Activated T-helper 9 cell treated with anti-CD3 and anti-CD28 coated beads, Interleukin-2, amount 50 U/mL, for 16 hours (primary cell): ENCODE measurements at regions not wholly inside any gene's neighbourhood (a gene's known extent, or its start where the extent isn't known, plus 50 kb on each side); places are given as distances from the start of the nearest gene placed in this dataset.

ENCODE experiments used
- DNase-seq: peaks from one replicate; pipeline ENCODE4 v3.0.0-alpha.2; 2020; ENCODE audit warnings: low read depth

DNA sequence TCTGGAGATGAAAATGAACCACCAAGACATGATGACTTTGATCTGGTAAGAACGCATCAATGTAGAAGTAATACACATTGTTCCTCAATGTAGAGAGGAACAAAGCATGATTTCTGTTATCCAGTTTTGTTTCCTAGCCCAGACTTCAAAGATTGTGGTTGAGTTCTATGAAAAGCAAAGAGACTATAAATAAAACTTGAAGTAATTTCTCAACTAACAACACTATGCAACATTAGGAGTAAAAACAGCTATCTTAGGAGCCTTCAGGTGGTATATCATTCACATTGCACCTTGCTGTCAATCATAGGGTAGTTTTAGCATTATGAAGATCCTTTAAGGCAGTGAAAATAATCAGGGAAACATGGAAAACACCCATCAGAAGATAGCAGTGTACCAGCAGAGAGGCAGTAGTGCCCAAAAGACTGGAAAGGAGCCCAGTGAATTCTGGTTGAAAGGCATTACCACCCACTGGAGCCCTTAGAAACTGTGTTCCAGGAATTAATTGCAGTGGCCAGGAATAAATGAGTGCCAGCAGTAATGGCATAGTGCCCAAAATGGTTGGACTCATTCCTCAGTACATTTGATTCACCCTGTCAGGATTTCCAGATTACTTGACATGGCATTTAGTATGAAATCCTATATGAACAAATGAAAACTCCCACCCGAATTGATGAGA, 300.7 kb upstream of the CXXC4 start:
- no peak for DNase-seq

DNA sequence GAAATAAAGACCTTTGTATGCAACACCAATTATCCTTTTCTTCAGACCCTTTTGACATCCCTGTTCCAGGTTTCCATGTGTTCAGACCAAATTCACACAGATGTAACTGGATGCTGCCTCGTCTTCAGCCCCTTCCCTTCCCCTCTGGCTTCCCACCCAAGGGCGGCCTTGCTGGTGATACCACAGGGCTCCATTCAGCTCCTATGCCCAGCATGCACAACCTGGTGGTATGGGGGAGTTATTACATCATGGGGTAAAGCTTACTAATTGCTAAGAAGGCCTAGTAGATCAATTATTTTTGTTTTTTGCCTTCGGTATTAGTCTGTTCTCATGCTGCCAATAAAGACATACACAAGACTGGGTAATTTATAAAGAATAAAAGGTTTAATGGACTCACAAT, 317.0 kb upstream of the CXXC4 start:
- no peak for DNase-seq

DNA sequence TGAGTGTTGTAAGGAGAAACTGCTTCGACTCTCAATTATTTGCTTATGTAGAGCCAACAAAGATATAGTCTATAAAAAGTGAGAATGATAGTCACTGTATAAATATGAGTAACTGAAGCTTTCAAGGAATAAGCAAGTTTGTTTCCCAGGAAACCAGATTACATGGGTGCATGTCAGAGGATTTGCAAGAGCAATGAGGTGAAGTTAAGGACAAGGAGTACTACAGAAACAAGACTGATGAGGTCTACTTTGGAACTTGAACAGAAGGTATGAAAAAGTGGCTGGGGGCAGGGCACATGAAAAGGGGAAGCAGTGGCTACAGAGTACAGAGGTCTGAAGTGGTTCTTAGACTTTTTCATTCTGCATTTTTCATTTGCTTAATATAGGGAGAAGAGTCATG, 321.0 kb upstream of the CXXC4 start:
- DNase-seq = no peak

DNA sequence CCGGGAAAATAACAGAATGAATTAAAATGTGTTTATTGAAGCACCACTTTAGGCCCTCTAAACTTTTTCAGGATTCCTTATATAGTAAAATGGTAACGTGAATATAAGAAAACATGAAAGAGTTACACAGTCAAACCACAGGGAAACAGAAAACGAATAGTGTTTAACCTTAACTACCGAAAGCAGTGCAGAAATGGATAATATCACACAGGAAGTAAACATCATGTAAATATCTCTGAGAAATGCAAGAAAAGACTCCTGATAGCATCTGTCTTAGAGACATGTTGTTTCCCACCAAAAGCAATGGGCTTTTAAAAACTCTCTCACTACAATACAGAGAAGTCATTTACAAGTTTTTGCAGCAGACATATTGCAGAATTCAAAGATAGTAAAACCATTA, 323.9 kb upstream of the CXXC4 start:
- no peak for DNase-seq

DNA sequence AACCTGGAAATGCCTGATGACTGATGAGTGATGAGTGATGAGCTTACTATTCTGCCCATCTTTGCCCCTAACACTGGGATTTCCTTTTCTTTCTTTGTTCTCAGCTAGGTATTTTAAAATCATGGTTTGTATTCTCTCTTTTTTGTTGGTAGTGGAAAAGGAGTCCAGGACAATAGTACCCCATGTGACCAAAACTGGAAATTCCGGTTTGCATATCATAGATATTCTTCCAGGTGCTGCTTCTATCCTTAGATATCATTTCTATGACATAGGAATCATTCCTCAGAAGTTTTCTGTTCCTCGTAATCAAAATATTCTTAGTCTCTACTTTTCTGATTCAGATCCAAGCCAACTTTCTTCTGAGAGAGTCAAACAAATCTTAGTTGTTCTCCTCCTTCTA, 320.5 kb upstream of the TET2 start:
- DNase-seq = no peak

DNA sequence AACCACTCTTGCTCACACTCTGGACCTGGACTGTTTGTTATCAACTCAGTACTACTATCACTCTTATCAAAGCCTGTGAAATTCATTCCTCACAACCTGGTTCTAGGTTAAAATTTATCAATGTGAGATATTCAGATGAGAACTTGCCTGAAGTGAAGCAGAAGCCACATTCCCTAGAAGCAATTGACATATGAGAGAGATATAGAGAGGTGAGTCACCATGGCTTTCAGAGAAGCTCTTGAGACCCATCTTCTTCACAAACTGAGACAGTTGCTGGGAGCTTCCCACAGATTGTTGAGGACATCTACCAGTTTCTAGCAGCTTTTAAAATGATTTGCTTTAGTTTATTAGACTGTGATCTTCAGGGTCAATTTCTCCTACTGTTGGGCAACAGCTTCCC, 316.9 kb upstream of the TET2 start:
- no peak for DNase-seq

DNA sequence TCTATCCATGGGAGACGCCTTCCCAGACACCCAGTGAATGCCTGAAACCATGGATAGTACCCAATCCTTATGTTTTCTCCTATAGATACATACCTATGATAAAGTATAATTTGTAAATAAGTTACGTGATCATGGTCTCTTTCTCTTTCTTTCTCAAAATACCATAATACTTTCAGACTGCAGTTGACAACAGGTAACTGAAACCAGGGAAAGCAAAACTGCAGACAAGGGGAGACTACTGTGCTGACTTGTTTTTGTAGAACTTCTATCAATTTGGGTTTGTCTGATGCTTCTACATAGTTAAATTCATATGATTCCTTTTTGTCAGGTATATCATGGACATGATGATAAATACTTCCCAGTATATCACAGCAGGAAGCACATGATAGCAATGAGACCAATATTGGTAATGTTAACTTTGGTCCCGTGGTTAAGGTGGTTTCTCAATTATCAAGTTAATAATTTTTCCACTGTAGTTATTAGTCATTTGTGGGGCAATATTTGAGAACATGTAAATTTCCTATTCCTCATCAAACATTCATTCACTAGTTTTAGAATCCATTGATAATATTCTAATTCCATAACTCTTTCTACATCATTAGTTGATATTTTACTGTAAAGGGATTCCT, 298.0 kb upstream of the TET2 start:
- DNase-seq = no peak

DNA sequence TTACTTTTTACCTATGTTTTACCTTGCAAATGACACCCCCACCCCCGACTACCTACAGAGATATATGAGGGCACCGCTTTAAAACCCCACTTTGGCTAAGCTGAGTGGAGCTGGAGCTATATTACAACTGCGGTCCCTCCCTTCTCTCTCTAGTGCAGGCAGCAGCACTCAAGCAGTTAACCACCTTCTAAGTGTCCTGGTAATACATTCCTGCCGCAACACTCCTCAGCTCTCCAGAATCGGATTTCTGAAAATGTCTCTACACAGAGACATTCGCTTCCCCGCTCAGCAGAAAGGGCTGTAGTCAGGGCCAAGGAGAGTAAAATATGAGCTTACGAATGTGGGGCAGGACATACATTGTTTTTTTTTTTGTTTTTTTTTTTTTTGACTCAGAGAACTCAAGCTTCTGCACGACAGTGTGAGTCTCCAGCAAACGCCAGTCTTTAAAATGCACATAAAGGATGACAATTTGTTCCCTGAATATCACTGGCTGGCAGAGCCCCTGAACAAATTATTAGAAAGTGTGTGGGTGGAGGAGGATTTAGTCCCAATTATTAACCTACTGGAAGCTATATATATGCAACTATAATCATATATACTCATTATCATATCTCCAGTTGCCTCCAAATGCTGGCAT, 287.0 kb upstream of the TET2 start:
- no peak for DNase-seq

DNA sequence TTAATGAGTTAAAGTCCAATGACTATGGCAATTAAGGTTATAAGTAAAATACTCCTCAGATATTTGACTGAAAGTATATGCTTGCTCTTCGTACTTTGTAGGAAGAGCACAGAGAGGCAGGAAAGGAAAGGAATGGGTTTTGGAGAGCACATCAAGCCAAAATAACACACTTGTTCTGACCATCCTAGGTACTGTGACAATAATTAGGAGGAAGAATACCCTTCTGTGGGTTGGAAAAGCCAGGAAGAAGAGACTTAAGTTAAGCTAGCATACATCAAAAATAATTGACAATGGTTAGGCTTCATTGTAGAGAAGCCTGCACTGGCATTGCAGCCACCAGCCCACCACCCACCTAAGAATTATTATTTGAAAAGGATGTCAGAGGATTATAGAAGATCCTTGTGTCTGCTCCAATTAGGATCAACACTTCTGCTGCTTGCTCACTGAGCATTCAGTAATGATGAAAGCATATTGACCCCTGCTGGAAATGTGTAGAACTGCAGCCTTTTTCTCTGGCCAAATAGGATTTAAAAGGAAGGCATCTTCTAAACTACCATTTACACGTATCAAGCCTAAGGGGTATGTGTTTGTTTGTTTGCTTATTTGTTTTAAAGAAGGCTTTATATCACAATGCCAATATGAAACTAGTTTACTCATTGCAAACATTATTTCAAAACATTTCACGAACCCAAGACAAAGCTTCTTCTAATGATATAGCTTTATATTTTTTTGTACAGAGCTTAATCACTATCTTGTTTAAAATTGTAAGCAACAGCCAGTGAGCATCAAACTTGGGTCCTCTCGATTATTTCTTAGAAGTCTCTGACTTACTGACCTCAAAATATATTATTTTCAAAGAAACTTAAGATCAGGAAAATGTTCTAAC, 286.2 kb upstream of the TET2 start:
- DNase-seq = no peak

DNA sequence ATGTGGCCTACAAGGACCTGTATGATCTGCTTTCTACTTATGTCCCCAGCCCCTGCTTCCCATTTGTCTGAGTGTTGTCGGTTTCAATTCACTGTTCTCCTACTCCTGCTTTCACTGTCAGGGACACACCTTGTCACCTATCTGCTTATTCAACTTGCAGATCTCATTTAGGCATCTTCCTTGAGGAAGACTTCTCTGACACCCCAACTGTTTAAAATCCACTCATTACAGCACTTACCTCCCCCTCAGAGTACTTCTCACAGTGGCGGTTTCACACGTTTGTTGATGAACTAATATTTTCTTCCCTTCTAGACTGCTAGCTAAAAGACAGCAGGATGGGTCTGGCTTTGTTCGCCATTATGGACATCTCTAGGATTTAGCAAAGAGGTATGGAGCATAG, 279.9 kb upstream of the TET2 start:
- no peak for DNase-seq

DNA sequence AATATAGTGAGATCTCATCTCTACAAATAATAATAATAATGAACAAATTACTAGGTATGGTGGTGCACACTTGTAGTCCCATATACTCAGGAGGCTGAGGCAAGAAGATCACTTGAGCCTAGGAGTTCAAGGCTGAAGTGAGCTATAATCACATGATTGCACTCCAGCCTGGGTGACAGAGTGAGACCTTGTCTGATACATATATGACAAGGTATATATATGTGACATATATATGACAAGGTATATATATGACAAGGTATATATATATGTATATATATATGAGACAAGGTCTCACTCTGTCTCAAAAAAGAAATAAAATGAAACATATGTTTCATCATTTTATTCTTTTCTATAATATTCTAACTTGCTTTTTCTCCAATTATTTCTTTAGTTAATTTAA, 278.1 kb upstream of the TET2 start:
- DNase-seq = no peak

DNA sequence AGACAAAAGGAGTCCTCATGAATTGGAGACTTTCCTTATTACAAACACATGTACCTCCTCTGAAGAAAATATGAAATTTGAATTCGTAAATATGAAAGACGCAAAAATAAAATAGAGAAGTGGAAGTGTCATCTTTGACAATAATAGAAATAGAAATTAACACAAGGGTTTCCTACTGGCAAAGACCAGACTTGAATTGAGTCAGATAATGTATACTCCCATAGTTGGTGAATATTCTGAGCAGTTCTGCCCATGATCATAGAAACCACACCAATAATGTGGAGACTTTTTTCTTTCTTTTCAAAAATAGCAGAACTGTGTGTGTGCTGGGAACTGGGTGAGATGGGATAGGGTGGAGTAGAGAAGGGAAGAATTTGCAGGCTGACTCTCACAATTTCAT, 277.7 kb upstream of the TET2 start:
- DNase-seq = no peak

DNA sequence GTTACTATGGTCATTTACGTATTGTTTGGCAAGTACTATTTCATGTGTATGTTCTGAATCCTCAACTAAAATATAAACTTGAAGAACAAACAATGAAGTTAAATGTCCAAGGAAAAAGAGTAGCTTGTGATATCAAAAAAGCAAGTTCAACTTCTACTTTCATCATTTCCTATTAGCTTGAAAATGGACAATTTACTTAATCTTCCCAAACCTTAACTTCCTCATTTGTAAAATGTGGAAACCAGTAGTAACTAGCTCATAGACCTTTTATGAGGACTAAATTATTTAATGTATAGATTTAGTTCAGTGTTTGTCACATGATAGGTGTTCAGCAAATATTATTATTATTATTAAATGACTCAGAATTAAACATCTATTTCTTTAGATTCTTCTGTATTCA, 276.8 kb upstream of the TET2 start:
- no peak for DNase-seq

DNA sequence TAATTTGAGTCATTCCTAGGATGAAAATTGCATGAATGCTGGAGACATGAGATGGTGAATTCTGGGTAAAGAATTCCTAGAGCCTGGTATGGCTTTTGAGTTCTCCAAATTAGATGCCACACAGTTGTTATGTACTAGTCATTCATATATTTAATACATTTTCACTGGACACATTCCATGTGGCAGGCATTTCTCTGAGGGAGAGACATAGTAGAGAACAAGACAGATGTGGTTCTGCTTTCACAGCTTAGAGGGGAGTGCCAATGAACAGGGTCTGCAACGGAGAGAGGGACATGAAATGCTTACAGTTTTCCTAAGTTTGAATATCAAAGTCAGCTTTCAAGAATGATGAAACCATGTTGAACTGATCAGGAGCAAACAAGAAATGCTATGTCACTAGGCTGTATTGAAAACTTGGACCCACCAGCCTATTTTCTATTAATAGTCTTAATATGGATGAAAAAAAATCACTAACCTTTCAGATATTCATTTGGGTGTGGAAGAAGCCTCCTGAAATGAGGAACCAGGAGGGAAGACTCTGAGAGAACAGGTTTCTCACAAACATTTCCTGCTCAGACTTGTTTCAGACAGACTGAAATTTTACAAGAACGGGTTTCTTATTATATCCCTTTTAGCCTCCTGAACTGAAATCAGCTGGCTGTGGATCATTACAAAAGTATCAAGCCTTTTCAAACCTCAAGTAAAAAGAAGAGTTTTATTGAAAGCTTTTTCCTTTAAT, 276.0 kb upstream of the TET2 start:
- no peak for DNase-seq

DNA sequence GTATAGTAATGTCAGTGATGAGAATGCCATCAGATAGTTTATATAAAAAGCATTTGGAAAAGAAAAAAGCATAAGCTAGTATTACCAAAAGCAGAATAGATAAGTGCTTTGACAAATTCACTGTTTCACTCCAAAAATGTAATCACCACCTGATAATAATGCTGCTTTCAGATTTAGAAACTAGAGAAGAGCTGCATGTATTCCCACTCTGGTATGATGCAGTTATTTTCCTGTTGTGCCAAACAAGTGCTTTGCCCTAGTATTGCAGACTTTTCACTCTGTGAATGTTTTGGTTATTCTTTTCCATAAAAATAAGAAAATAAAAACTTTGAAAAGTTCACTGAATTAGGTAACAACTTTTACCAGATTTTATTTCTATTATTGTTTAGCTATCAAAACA, 267.7 kb upstream of the TET2 start:
- no peak for DNase-seq

DNA sequence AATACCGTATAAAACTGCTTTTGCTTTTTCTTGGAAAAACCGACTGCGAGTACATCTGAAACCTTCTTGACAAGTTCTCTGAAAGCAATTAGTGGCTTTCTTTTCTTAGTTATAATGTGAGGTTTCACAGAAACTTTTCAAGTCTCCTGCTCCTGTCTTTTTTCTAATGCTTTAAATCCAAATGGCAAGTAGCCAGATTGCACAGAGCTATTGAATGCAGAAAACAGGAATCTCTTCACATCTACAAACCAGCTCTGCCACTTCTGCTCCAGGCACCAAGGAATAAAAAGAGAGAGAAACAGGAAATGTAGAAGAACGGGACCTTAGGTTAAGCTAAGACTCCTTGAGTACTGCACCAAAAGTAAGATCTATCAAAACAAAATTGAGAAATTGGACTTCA, 267.3 kb upstream of the TET2 start:
- DNase-seq = no peak

DNA sequence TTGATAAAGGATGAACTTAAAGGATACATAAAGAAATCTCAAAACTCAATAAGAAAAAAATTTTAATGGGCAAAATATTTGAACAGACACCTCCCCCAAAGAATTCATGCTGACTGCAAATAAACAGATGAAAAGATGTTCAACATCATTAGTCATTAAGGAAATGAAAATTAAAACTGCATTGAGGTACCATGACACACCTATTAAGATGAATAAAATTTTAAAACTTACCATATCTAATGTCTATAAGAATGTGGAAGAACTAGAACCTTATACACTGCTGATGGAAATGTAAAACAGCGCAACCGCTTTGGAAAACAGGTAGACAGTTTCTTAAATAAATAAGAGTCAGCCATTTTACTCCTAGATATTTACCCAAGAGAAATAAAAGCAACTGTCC, 266.8 kb upstream of the TET2 start:
- DNase-seq = no peak

DNA sequence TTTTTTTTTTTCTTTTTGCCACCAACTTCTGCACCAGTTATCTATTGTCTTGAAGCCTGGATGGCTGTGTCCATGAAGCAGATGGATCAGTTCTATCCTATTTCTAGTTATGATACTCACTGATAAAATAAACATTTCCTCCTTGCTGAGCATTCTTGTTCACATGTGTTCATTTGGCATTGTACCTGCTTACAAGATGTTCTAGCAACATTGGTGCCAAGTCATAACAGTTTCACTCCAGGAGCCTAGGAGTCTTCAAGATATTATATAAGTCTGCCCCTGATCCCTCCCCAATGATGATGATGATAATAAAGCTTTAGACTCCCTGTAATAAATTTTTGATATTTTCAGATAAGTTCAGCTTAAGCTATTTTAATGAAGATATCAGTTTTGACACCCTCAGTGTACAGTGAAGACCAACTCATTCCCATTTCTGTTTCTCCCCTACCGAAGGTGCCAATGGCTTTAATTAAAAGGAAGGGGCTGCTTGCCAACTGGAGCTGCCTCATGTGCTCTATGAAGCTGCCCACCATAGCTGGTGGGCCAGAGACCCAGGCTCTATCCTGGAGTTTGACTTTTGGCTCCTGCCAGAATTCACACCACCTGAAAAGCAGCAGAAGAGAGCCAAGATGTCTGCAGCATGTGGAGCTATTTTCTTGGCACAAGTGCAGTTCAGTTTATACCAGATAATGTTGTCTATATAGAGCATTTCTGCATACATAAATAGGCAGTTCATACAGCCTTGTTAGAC, 265.4 kb upstream of the TET2 start:
- no peak for DNase-seq

DNA sequence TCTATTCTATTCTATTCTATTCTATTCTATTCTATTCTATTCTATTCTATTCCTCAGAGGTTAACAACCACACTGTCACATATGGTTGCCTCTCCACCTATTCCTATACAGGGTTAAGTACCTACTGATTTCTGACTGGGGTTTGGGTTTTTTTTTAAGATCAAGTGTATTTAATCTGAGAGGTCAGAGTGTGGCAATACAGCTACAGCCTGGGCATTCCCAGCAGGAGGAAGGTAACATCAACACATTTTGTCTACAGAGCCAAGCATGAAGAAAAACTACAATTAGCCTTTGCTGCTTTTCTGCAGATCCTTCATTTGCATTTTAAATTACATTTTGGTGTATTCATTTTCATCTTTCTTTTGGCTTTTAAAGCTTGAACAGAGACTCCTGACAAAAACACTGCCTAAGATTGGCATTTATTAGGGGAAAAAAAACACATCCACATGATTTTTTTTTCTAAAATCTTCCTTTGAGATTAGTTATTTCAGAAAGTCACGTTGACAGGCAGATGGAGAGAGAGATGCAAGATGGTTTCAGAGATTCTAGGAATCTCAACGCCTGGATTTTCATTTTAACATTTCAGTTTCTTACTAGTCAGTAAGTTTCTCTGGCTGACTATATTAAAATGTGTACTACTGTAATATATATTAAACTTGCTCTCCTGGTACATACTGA, 255.9 kb upstream of the TET2 start:
- no peak for DNase-seq
